Neuronal stem cell (in vitro differentiated cells): ENCODE measurements at regions not wholly inside any gene's neighbourhood (a gene's known extent, or its start where the extent isn't known, plus 50 kb on each side); places are given as distances from the start of the nearest gene placed in this dataset.

Experiments used
- DNase-seq: peaks from one replicate; pipeline ENCODE4 v3.0.0-alpha.2; 2013; ENCODE audit warnings: low spot score
- H2AFZ ChIP-seq: one replicate; pipeline ENCODE4 v1.6.1; 2013; ENCODE audit warnings: mild to moderate bottlenecking, low read length, inconsistent platforms
- H2AK5ac ChIP-seq: 2 replicates; pipeline ENCODE4 v1.6.1; 2013; ENCODE audit warnings: low read depth, mild to moderate bottlenecking, inconsistent platforms, low read length, moderate library complexity, mixed read lengths
- H2BK120ac ChIP-seq: 2 replicates; pipeline ENCODE4 v1.6.1; 2013; ENCODE audit warnings: low read depth, mild to moderate bottlenecking, inconsistent platforms, low read length, moderate library complexity, mixed read lengths
- H2BK12ac ChIP-seq: one replicate; pipeline ENCODE4 v1.6.1; 2013; ENCODE audit warnings: low read length, inconsistent platforms
- H2BK15ac ChIP-seq: 2 replicates; pipeline ENCODE4 v1.6.1; 2013; ENCODE audit warnings: mild to moderate bottlenecking, low read length, inconsistent platforms, mixed read lengths
- H2BK5ac ChIP-seq: one replicate; pipeline ENCODE4 v1.6.1; 2013; ENCODE audit warnings: inconsistent platforms, mild to moderate bottlenecking, low read length, moderate library complexity
- H3K14ac ChIP-seq: one replicate; pipeline ENCODE4 v1.6.1; 2013; ENCODE audit warnings: low read length, inconsistent platforms
- H3K18ac ChIP-seq: 2 replicates; pipeline ENCODE4 v1.6.1; 2013; ENCODE audit warnings: low read length, inconsistent platforms
- H3K23ac ChIP-seq: 2 replicates; pipeline ENCODE4 v1.6.1; 2013; ENCODE audit warnings: low read depth, mild to moderate bottlenecking, mixed read lengths, low read length, inconsistent platforms; ENCODE audit not compliant: poor library complexity
- H3K27ac ChIP-seq: replicated peaks from 3 replicates; pipeline ENCODE4 v1.5.1; 2013; ENCODE audit warnings: low read length, inconsistent platforms
- H3K27me3 ChIP-seq, 3 experiments: 2 replicates each; pipeline ENCODE4 v1.6.1; 2013; ENCODE audit warnings: low read length in 3 of 3, mild to moderate bottlenecking in 2 of 3, inconsistent platforms in 1 of 3, low read depth in 1 of 3, mixed read lengths in 1 of 3, moderate library complexity in 1 of 3; ENCODE audit not compliant: control insufficient read depth in 3 of 3, insufficient read depth in 3 of 3
- H3K36me3 ChIP-seq, 2 donors: replicated peaks in 1 of 2; 2 replicates each; pipeline ENCODE4 v1.6.1; 2013; ENCODE audit warnings: low read length in 2 of 2; ENCODE audit not compliant: control insufficient read depth in 2 of 2, insufficient read depth in 2 of 2
- H3K4ac ChIP-seq: 2 replicates; pipeline ENCODE4 v1.6.1; 2013; ENCODE audit warnings: inconsistent platforms, mild to moderate bottlenecking, low read length, moderate library complexity
- H3K4me1 ChIP-seq, 2 donors: 1 replicate in 1 of 2; 2 replicates in 1 of 2; pipeline ENCODE4 v1.6.1; 2013; ENCODE audit warnings: low read length in 2 of 2, low read depth in 1 of 2; ENCODE audit not compliant: control insufficient read depth in 2 of 2, insufficient read depth in 1 of 2
- H3K4me2 ChIP-seq: one replicate; pipeline ENCODE4 v1.6.1; 2013; ENCODE audit warnings: mild to moderate bottlenecking, low read length, inconsistent platforms; ENCODE audit not compliant: insufficient read depth, poor library complexity, severe bottlenecking
- H3K4me3 ChIP-seq, 2 donors: 2 replicates each; pipeline ENCODE4 v1.5.1; 2013; ENCODE audit warnings: low read length in 2 of 2, mild to moderate bottlenecking in 2 of 2, inconsistent platforms in 1 of 2, moderate library complexity in 1 of 2
- H3K79me1 ChIP-seq: one replicate; pipeline ENCODE4 v1.6.1; 2013; ENCODE audit warnings: low read depth, mild to moderate bottlenecking, inconsistent platforms, low read length, moderate library complexity
- H3K9ac ChIP-seq: one replicate; pipeline ENCODE4 v1.6.1; 2013; ENCODE audit warnings: mild to moderate bottlenecking, low read depth, low read length, inconsistent platforms; ENCODE audit not compliant: poor library complexity
- H3K9me3 ChIP-seq, 2 donors: replicated peaks in 1 of 2; 2 replicates each; pipeline versions ENCODE3 to v1.6.1; 2013; ENCODE audit warnings: low read length in 2 of 2, mild to moderate bottlenecking in 2 of 2, inconsistent platforms in 1 of 2, low read depth in 1 of 2, mixed read lengths in 1 of 2, moderate library complexity in 1 of 2; ENCODE audit not compliant: control insufficient read depth in 2 of 2, insufficient read depth in 1 of 2
- H4K8ac ChIP-seq: one replicate; pipeline ENCODE4 v1.6.1; 2013; ENCODE audit warnings: low read depth, mild to moderate bottlenecking, inconsistent platforms, low read length, moderate library complexity
- H4K91ac ChIP-seq: one replicate; pipeline ENCODE4 v1.6.1; 2013; ENCODE audit warnings: low read length, low read depth, mild to moderate bottlenecking, inconsistent platforms; ENCODE audit not compliant: poor library complexity
- WGBS, 2 donors: extraction: QIAGEN DNeasy Blood & Tissue Kit; methylation state at CpG; one replicate each; pipeline ENCODE4 v1.1.7; 2013; ENCODE audit warnings: missing lambda C conversion rate in 2 of 2, mixed read lengths in 1 of 2; ENCODE audit not compliant: insufficient read length in 2 of 2, insufficient replicate concordance in 1 of 2; ENCODE audit errors: extremely low coverage in 2 of 2; 5-methylcytosine and 5-hydroxymethylcytosine counted together

- H3K27me3 ChIP-seq = no peaks in the 10 kb centered on the region
These were observed 215.6 kb downstream of the PDCD6IP start for GRCh38 chr3:34013818-34014570.

GRCh38 chr3:34015204-34016142 lies 217.0 kb downstream of the PDCD6IP start:
- Histone ChIP-seq H3K79me1 (no peaks in the 10 kb centered on the region), H3K27ac (no peak overlapping the region), H3K18ac (peak overlapping the region; percentile 5), H2BK12ac (no peak overlapping the region), H2BK120ac (no peak overlapping the region), H3K9me3 (no peaks in the 10 kb centered on the region), H3K4ac (no peak overlapping the region), H2BK5ac (no peak overlapping the region), H3K36me3 (no peaks in the 10 kb centered on the region), H2BK15ac (no peak overlapping the region), H3K4me1 (no peaks in the 10 kb centered on the region), H3K9ac (no peak overlapping the region), H3K4me2 (no peak overlapping the region), H2AK5ac (peak overlapping the region; percentile 18), H3K4me3 (no peak overlapping the region), H3K23ac (no peak overlapping the region), H2AFZ (no peak overlapping the region), H4K8ac (no peak overlapping the region), H3K14ac (no peak overlapping the region), H4K91ac (no peak overlapping the region), H3K27me3 (no peaks in the 10 kb centered on the region)
- no CpG with 5 or more reads among the region's 9 CpGs for WGBS, 2 donors
- no peak for DNase-seq

More at GRCh38 chr3:34013818-34014570, 215.6 kb downstream of the PDCD6IP start:
- Histone ChIP-seq H3K9ac (no peak overlapping the region), H2BK15ac (no peak overlapping the region), H4K8ac (no peak overlapping the region), H3K18ac (no peak overlapping the region), H3K27ac (no peak overlapping the region), H3K79me1 (no peaks in the 10 kb centered on the region), H3K9me3 (no peaks in the 10 kb centered on the region), H3K4me1 (no peaks in the 10 kb centered on the region), H3K4me3 (no peak overlapping the region), H2AK5ac (no peak overlapping the region), H2AFZ (no peak overlapping the region), H3K36me3 (no peaks in the 10 kb centered on the region), H3K4me2 (no peak overlapping the region), H2BK5ac (no peak overlapping the region), H2BK120ac (no peak overlapping the region), H2BK12ac (no peak overlapping the region), H3K14ac (no peak overlapping the region), H3K23ac (no peak overlapping the region), H3K4ac (no peak overlapping the region), H4K91ac (no peak overlapping the region)
- no CpG with 5 or more reads among the region's 6 CpGs for WGBS, 2 donors
- DNase-seq = no peak

- no peak overlapping the region for H3K23ac ChIP-seq
- H4K8ac ChIP-seq = no peak overlapping the region
- H2AK5ac ChIP-seq = no peak overlapping the region
- H2BK5ac ChIP-seq = no peak overlapping the region
- no peak overlapping the region for H2AFZ ChIP-seq
- no peak overlapping the region for H3K14ac ChIP-seq
- no peak overlapping the region for H4K91ac ChIP-seq
- no peak for DNase-seq
- no peak overlapping the region for H2BK15ac ChIP-seq
- H3K27me3 ChIP-seq = no peaks in the 10 kb centered on the region
- WGBS, 2 donors = no CpG with 5 or more reads among the region's 6 CpGs
- H3K9me3 ChIP-seq = no peaks in the 10 kb centered on the region
- H3K4me3 ChIP-seq = no peak overlapping the region
- H3K4ac ChIP-seq = no peak overlapping the region
- no peak overlapping the region for H2BK120ac ChIP-seq
- peak overlapping the region; percentile 68 for H3K18ac ChIP-seq
- H3K4me2 ChIP-seq = no peak overlapping the region
- H2BK12ac ChIP-seq = no peak overlapping the region
- no peaks in the 10 kb centered on the region for H3K79me1 ChIP-seq
- no peaks in the 10 kb centered on the region for H3K4me1 ChIP-seq
- H3K36me3 ChIP-seq = no peaks in the 10 kb centered on the region
- H3K27ac ChIP-seq = no peak overlapping the region
- no peak overlapping the region for H3K9ac ChIP-seq
These were observed 218.6 kb downstream of the PDCD6IP start for GRCh38 chr3:34016925-34017587.

- Histone ChIP-seq H3K9me3 (no peaks in the 10 kb centered on the region), H3K4ac (no peak overlapping the region), H3K27ac (no peak overlapping the region), H3K4me2 (no peak overlapping the region), H2BK5ac (no peak overlapping the region), H2BK15ac (no peak overlapping the region), H2AFZ (no peak overlapping the region), H2BK12ac (no peak overlapping the region), H2BK120ac (no peak overlapping the region), H3K14ac (no peak overlapping the region), H3K27me3 (no peaks in the 10 kb centered on the region), H3K4me3 (no peak overlapping the region), H3K23ac (no peak overlapping the region), H4K8ac (no peak overlapping the region), H3K79me1 (no peaks in the 10 kb centered on the region), H3K36me3 (no peaks in the 10 kb centered on the region), H3K4me1 (no peaks in the 10 kb centered on the region), H4K91ac (no peak overlapping the region), H2AK5ac (no peak overlapping the region), H3K18ac (no peak overlapping the region), H3K9ac (no peak overlapping the region)
- no peak for DNase-seq
These were observed 219.3 kb downstream of the PDCD6IP start for GRCh38 chr3:34017757-34018156.
